SK-N-SH (cell line): ENCODE measurements at regions not wholly inside any gene's neighbourhood (a gene's known extent, or its start where the extent isn't known, plus 50 kb on each side); places are given as distances from the start of the nearest gene placed in this dataset.

Source experiments
- CTCF ChIP-seq: fragments of 200-600 bp; sonication (generic); IDR thresholded peaks from 2 replicates; pipeline ENCODE4 v1.6.1; 2017; ENCODE audit warnings: antibody characterized with exemption, mild to moderate bottlenecking, moderate library complexity
- PBX3 ChIP-seq: IDR thresholded peaks from 2 replicates; pipeline ENCODE4; 2012
- POLR2AphosphoS5 ChIP-seq: IDR thresholded peaks from 2 replicates; pipeline ENCODE4 v1.6.1; 2012; ENCODE audit warnings: low read depth, low read length

- TF ChIP-seq PBX3 (no peak), CTCF (no peak), POLR2AphosphoS5 (no peak)
Observed at GRCh38 chr20:22452442-22453011, 131.8 kb downstream of the FOXA2 start.
